Natural killer cell (primary cell): ENCODE measurements at regions not wholly inside any gene's neighbourhood (a gene's known extent, or its start where the extent isn't known, plus 50 kb on each side); places are given as distances from the start of the nearest gene placed in this dataset.

Experiments
- ATAC-seq, 3 donors: fragments of 150-1000 bp in 2 of 3; fragments of 200-7000 bp in 1 of 3; cut with Tn5 transposase; 1 replicate in 1 of 3; 2 replicates in 2 of 3; pipeline ENCODE4 v1.10.0; 2021; ENCODE audit warnings: mild to moderate bottlenecking in 2 of 3, moderate library complexity in 2 of 3
- DNase-seq, 2 donors: peaks; one replicate each; pipeline versions ENCODE4 v3.0.0 to v3.0.0-alpha.2; 2013 to 2021; ENCODE audit warnings: mixed read lengths in 1 of 2
- H3K27ac ChIP-seq: one replicate; pipeline ENCODE4 v1.5.1; 2013; ENCODE audit warnings: mild to moderate bottlenecking, low read length
- H3K27me3 ChIP-seq: one replicate; pipeline ENCODE4 v1.6.1; 2013; ENCODE audit warnings: low read length; ENCODE audit not compliant: control insufficient read depth, insufficient read depth
- H3K36me3 ChIP-seq: one replicate; pipeline ENCODE4 v1.6.1; 2013; ENCODE audit warnings: low read length; ENCODE audit not compliant: control insufficient read depth, insufficient read depth
- H3K4me1 ChIP-seq: one replicate; pipeline ENCODE4 v1.6.1; 2013; ENCODE audit warnings: low read length; ENCODE audit not compliant: control insufficient read depth, insufficient read depth
- H3K4me3 ChIP-seq: one replicate; pipeline ENCODE4 v1.5.1; 2013; ENCODE audit warnings: low read length
- H3K9me3 ChIP-seq: one replicate; pipeline ENCODE4 v1.6.1; 2013; ENCODE audit warnings: low read length; ENCODE audit not compliant: control insufficient read depth, insufficient read depth
- H3K27ac Mint-ChIP-seq, 2 donors: one replicate each; pipeline ENCODE4 v1.8.0; 2022; ENCODE audit warnings: mild to moderate bottlenecking in 2 of 2, mixed read lengths in 2 of 2, moderate library complexity in 1 of 2
- H3K27me3 Mint-ChIP-seq, 2 donors: one replicate each; pipeline ENCODE4 v1.8.0; 2022; ENCODE audit warnings: low read depth in 2 of 2, mixed read lengths in 2 of 2
- H3K36me3 Mint-ChIP-seq: one replicate; pipeline ENCODE4 v1.8.0; 2022; ENCODE audit warnings: mixed read lengths
- H3K4me1 Mint-ChIP-seq, 2 donors: one replicate each; pipeline ENCODE4 v1.8.0; 2022; ENCODE audit warnings: mixed read lengths in 2 of 2
- H3K4me3 Mint-ChIP-seq: one replicate; pipeline ENCODE4 v1.8.0; 2022; ENCODE audit warnings: mild to moderate bottlenecking, moderate library complexity, mixed read lengths
- H3K9me3 Mint-ChIP-seq, 2 donors: one replicate each; pipeline ENCODE4 v1.8.0; 2022; ENCODE audit warnings: mixed read lengths in 2 of 2
- CTCF ChIP-seq: fragments of 200-600 bp; IDR thresholded peaks from one replicate; pipeline ENCODE4 v1.8.0; 2022; ENCODE audit warnings: antibody characterized with exemption
- WGBS: methylation state at CpG from one replicate; pipeline ENCODE4 v1.1.7; 2013; ENCODE audit warnings: missing lambda C conversion rate; ENCODE audit not compliant: insufficient coverage; 5-methylcytosine and 5-hydroxymethylcytosine counted together
- intact Hi-C: fragments of 100-400 bp; cut with micrococcal nuclease; formaldehyde crosslinking; loops from one replicate; pipeline ENCODE4 v1.14.2; 2022

DNA sequence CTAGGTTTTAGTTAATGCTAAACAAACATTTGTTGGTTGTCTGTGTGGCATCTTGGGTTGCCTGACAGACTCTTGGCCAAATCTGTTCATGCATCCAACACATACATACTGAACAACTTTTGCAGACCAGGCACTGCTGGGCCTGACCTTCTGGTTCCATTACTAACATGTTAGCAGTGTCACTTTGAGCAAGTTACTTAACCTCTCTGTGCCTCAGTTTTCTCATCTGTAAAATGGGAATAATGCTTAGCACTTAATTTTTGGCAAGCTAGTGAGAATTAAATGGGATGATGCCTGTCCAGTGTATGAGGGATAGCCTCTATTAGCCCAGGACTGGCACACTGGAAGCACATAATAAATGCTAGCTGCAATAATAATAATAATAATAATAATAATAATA, 169.9 kb downstream of the DHX35 start:
- Mint-ChIP-seq H3K27ac (no peak overlapping the region), H3K4me3 (no peak overlapping the region), H3K4me1 (peaks cover 0 to 5% of the 10 kb centered on the region in 2 donors), H3K27me3 (peaks cover 0 to 2% of the 10 kb centered on the region in 2 donors), H3K9me3 (no peaks in the 10 kb centered on the region), H3K36me3 (no peaks in the 10 kb centered on the region)
- intact Hi-C loops = no loop called here
- Histone ChIP-seq H3K4me3 (no peak overlapping the region), H3K36me3 (peaks cover 2% of the 10 kb centered on the region), H3K9me3 (no peaks in the 10 kb centered on the region), H3K4me1 (no peaks in the 10 kb centered on the region), H3K27me3 (no peaks in the 10 kb centered on the region), H3K27ac (no peak overlapping the region)
- ATAC-seq (no peak), DNase-seq (no peak)
- no peak for TF ChIP-seq CTCF

DNA sequence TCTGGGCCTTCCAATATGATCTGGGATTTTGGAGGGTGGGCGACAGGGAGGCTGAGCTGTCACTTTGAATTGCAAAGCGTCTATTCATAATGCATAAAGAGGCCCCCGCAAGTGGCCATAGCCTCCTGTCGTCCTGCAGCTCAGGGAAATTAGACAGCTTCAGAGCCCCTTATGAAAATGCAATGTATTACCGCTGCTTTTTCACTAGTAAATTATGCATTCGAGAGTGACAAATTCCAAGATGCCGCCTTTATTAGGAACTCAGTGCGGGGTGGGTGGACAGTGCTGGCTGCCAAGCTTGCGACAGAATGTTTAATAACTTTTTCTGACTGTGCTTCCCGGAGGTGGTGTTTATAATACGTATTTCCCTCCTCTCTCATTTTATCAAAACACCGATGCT, 168.5 kb downstream of the DHX35 start:
- Histone ChIP-seq H3K9me3 (no peaks in the 10 kb centered on the region), H3K36me3 (peaks cover 2% of the 10 kb centered on the region), H3K27me3 (no peaks in the 10 kb centered on the region), H3K27ac (no peak overlapping the region), H3K4me3 (no peak overlapping the region), H3K4me1 (no peaks in the 10 kb centered on the region)
- TF ChIP-seq CTCF = no peak
- peaks cover 0 to 5% of the 10 kb centered on the region in 2 donors for H3K4me1 Mint-ChIP-seq
- no peak for ATAC-seq
- H3K27me3 Mint-ChIP-seq = peaks cover 0 to 2% of the 10 kb centered on the region in 2 donors
- no peaks in the 10 kb centered on the region for H3K36me3 Mint-ChIP-seq
- H3K9me3 Mint-ChIP-seq = no peaks in the 10 kb centered on the region
- no peak overlapping the region for H3K27ac Mint-ChIP-seq
- H3K4me3 Mint-ChIP-seq = no peak overlapping the region
- 94% methylated on average over 12 of the region's 12 CpGs for WGBS
- no peak for DNase-seq
- intact Hi-C loops = no loop called here

DNA sequence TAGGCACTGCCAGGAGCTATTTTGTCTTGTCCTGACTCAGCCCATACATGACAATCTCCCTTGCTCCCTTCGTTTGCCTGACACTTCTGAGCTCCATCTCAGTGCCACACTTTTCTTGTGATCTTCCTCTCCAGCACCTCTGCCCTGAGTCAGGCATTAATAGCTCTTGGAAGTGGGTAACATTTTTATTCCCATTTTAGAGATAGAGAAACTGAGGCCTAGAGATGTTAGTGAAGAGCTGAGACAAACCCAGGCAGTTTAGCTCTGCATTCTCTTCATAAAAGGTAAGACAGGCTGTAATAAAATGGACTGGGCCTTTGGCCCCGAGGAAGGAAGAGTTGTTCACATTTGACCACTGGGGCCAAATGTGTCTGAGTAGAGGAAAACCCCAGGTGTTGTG, 167.4 kb downstream of the DHX35 start:
- WGBS = 71% methylated on average over 2 of the region's 2 CpGs
- no peaks in the 10 kb centered on the region for H3K36me3 Mint-ChIP-seq
- no peak overlapping the region for H3K27ac ChIP-seq
- H3K4me1 ChIP-seq = no peaks in the 10 kb centered on the region
- no peak overlapping the region for H3K4me3 Mint-ChIP-seq
- H3K4me1 Mint-ChIP-seq = peaks cover 0 to 5% of the 10 kb centered on the region in 2 donors
- no peaks in the 10 kb centered on the region for H3K9me3 Mint-ChIP-seq
- no peaks in the 10 kb centered on the region for H3K9me3 ChIP-seq
- intact Hi-C loops = no loop called here
- peaks cover 0 to 2% of the 10 kb centered on the region in 2 donors for H3K27me3 Mint-ChIP-seq
- H3K36me3 ChIP-seq = peaks cover 2% of the 10 kb centered on the region
- no peak overlapping the region for H3K27ac Mint-ChIP-seq
- no peak for DNase-seq
- no peak overlapping the region for H3K4me3 ChIP-seq
- no peak for ATAC-seq
- no peaks in the 10 kb centered on the region for H3K27me3 ChIP-seq
- TF ChIP-seq CTCF = no peak

DNA sequence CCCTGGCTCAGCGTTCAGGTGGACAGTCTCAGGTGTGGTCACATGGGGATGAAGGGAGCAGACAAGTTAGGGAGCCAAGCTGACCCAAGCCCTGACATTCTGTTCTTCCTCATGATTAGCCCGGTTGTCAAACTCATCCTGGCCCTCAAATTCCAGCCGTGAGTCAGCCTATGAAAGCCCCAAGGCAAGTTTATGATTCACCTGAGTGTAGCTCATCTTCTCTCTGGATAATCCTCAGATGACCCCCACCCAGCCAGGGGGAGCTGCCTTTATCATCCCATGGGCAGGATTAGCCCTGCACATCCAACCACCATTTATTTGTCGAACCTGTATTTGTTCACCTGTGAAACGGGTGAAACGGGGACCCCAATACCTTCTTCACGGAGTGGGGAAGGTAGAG, 161.9 kb downstream of the DHX35 start:
- Mint-ChIP-seq H3K9me3 (no peaks in the 10 kb centered on the region), H3K4me3 (no peak overlapping the region), H3K36me3 (no peaks in the 10 kb centered on the region), H3K27me3 (peaks cover 0 to 6% of the 10 kb centered on the region in 2 donors), H3K4me1 (peaks cover 0 to 9% of the 10 kb centered on the region in 2 donors), H3K27ac (no peak overlapping the region)
- intact Hi-C loops = no loop called here
- Histone ChIP-seq H3K27ac (no peak overlapping the region), H3K27me3 (no peaks in the 10 kb centered on the region), H3K4me3 (no peak overlapping the region), H3K9me3 (no peaks in the 10 kb centered on the region), H3K4me1 (no peaks in the 10 kb centered on the region), H3K36me3 (no peaks in the 10 kb centered on the region)
- WGBS = 95% methylated on average over 7 of the region's 7 CpGs
- DNase-seq = no peak
- no peak for ATAC-seq
- TF ChIP-seq CTCF = no peak
